Right lung (tissue), 2 donors: ENCODE measurements at regions not wholly inside any gene's neighbourhood (a gene's known extent, or its start where the extent isn't known, plus 50 kb on each side); places are given as distances from the start of the nearest gene placed in this dataset.

Experiments
- DNase-seq, 2 donors: peaks; one replicate each; pipeline ENCODE4 v3.0.0-alpha.2; 2013

DNA sequence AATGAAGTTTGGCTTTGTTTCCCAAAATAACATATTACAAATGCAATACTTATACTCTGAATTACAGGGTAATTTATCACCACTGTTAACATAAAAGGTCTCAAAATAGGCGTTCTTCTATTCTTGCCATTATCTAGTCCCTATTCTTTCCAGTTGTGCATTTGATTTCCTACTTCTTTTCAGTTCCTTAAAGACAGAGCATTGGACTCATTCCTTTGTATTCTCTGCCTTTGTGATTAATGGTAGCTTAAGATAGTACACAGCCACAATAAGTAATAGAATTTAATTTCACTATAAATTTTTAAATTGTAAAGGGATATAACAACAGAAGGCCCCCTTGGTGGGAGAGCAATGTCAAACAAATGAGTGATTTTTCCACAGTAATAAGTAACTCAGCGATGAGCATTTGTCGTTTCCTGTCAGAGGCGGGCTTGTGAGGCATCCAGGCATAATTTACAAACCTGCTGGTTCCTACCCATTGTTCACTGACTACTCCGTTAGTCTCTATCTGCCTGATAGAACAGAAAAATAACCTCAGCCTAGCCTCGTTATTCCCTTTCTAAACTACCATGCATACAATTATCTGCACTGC is 456.6 kb upstream of the REG3G start:
- no peak for DNase-seq

DNA sequence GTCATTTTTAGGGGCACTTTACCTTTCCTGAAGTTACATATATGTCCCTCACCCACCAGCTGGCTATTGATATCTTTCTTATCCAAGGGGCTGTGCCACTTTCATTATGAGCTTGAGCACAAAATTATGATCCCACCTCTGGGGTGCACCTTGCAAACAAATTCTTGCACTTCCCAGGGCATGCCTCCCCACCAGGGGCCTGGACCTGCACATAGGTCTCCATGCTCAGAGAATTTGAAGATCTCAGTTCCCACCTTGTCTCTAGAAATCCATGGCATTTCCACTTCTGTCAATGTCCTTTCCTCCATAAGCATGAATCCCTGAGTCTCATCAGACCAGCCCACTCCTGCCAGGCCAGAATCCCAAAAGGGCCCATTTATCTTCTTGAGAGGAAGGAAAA is 449.1 kb upstream of the REG3G start:
- DNase-seq = no peak

DNA sequence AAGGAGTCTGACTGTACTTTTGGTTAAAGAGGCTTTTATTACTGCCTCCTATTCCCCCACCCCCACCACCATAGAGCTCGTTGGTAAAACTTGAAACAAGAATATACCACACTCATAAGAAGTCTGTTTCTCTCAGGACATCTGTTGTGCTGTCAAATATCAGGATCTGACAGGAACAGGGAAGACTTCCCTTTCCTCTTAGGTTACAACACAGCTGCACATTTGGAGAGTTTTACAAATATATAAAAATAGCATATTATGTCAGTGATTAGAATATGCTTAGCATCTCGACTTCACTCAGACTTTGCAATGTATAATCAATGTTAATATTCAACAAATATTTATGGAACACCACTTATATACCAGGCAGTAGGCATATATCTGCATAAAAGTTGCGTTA is 439.6 kb upstream of the REG3G start:
- no peak for DNase-seq

DNA sequence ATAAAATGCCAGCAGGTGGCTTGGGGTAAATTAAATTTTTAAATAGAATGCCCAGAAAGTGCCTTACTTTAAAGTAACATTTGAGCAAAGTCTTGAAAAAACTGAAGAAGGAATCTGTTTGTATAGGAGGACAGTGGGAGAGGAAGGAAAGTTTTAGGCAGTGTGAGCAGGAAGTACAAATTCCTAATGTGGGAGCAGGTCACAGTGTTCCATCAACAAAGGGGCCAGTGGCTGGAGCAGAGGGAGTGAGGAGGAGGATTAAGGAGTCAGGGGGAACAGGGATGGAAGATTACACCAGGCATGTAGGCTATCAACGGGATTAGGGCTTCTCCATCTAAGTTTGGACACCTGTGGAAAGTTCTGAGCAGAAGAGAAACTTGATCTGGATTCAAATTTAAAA is 439.2 kb upstream of the REG3G start:
- DNase-seq = no peak

DNA sequence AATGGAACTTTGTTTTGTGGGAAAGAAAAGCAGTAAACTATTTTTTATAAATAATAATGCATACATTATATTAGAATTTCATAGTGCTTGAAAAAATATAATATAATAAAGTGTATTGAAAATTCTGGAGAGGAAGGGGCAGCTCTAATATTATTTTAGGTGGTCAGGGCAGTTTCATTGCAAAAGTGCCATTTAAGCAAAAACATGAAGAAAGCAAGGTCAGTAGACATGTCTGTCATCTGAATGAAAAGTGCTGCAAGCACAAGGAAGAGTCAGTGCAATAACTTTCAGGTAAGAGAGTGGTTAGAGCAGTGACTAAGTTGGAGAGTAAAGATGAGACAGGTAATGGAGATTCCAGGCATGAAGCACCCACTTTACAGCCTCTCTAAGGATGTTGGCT is 435.6 kb upstream of the REG3G start:
- no peak for DNase-seq

DNA sequence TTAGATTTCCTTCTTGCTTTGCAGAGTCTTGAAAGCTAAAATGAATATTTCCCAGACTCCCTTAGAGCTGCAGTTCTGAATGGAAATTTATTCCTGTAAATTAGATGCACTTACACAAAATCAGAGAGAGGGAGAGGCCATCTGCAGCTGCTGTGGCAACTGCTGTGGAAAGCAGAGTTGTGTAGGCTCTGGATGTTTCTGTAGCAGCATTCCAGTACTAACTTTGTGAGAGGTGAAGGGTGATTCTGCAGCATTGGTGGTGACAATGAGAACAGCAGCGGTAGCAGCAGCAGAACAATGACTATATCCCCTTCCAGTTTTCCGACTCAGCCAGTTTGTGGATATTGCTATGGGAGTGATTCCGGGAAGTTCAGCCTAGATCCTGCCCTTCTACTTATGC is 433.0 kb upstream of the REG3G start:
- DNase-seq = no peak

DNA sequence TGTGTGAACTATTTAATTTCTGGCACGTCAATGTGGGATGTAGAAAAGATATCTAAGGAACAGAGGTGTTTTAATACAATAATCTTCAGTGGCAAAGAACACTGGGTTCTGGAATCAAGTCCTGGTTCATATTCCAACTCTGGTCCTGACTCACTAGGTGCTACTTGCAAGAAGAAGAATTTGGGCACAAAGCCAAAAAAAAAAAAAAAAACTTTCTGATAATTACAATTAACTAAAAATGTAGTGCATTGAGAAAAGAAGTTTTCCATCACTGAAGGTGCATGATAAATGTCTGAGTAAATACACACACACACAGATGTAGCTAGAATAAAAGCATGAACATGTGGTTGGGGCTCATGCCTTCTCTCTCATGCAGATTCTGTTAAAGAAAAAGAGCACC is 424.4 kb upstream of the REG3G start:
- no peak for DNase-seq

DNA sequence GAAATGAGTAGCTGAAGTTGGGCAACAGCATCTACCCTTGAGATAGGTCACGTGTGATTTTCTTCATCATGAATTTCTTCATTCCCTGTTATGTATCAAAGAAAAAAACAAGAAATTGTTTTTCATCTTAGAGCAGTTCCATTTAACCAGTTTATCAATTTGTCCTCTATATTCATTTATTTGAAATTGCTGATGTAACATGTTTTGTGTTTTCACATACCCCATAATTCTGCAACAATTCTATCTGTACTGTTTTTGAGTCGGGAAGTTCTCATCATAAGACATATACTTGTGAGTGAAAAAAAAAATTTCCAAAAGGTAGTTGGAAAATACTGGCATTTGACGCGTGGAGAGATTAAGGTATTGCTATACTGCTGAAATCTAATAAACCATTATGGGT is 422.6 kb upstream of the REG3G start:
- DNase-seq = no peak

DNA sequence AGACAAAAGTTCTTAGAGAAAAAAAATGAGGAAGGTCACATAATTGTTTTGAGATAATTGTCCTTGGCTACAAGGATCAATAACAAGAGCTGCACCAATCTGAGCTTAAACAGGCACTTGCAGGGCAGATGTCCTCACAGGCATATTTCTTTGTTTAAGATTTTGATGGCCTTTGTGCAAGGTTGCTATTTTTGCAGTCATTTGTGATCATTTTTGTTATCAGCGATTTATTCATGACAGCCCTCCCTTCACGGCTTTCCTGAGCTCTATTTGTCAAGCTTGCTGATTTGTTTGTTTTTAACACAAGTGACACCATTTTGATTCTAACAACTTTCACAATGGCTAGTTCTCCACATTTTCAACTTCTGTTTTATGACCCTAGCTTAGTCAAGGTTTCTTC is 418.6 kb upstream of the REG3G start:
- no peak for DNase-seq

DNA sequence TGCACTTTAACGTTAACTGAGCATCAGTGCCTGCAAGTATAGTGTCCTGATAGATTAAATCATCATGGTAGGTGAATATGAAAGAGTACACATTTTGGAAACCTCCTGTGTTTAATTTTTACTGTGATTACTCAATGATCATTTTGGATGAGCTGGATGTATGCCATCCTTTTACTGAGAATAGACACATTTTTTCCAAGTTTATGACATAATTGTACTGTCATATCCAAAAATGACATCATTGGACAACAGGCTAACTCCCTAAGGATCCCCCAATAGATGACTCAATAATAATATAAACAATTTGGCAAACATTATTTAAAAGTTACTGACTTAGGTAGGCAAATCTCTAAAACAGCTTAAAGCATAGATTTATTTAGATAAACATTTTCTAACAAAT is 410.8 kb upstream of the REG3G start:
- no peak for DNase-seq

DNA sequence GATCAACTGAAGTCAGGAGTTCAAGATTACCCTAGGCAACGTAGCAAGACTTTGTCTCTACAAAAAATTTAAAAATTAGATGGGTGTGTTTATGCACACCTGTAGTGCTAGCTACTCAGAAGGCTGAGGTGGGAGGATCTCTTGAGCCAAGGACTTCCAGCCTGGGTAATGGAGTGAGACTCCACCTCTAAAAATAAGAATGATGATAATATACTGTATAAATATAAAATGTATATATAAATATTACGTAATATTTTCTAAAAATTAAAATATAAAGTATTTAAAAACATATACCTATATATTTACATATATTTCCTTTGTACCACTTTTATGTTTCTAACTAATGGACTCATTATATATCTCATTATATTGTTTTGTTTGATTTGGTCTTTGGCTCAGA is 409.5 kb upstream of the REG3G start:
- no peak for DNase-seq

DNA sequence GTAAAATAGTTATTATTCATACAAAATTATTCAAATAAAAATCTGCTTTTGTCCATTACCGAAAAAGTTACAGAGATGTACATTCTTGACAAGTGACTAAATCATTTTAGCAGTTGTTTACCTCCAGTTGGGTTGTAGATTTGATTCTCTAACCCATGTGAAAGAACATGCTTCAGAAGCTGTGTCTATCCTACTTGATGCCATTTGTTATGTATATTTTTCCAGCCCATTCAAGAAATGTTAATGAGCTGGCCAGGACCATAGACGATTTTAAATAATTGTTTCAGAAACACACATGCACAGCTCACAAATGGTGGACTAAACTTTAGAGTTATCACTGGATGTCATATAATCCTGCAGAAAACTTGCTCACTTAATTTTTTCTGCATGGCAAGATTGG is 391.1 kb upstream of the REG3G start:
- no peak for DNase-seq

DNA sequence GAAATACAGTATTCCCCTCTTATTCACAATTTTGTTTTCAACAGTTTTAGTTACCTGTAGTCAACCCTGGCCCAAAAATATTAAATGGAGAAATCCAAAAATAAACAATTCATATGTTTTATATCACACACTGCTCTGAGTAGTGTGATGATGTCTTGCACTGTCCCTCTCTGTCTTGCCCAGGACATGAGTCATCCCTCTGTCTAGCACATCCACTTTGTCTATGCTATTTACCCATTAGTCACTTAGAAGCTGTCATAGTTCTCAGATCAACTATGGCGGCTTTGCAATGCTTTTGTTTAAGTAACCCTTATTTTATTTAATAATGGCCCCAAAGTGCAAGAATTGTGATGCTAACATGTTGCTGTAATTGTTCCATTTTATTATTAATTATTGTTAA is 380.6 kb upstream of the REG3G start:
- no peak for DNase-seq

DNA sequence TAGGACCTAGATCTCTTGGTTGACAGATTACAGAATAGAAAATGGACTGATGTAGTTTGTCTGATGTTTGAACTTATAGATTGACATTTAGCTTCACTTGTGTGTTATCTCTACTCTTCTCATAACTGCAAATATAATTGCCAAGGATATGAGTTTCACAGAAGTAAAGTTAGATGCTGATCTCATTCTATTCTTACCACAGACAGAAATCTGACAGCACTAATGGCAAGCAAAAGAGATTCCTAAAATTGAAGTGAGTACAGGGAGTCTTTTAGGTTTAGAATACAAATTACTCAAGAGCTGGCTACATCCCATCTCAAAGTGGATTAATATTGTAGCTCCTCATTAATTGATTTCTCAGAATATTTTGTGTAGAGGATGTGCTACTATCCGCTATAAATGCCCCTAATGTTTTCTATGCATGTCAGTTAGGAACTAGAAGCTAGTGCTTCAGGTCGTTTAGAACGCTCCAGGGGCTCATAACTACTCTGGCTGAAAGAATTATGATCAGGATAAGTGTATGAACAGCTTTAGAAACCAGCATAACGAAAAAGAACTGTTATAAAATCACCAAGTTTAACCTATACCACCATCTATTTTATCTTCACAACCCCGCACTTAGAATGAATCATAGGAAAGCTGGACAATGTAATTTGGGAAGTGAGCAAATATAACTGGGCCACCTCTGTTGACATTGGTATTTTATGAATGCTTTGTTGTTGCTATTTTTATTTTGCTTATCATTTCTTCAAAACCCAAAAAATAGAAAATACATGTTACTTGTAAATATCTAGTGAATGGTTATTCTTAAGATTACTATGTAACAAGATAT is 378.8 kb upstream of the REG3G start:
- no peak for DNase-seq

DNA sequence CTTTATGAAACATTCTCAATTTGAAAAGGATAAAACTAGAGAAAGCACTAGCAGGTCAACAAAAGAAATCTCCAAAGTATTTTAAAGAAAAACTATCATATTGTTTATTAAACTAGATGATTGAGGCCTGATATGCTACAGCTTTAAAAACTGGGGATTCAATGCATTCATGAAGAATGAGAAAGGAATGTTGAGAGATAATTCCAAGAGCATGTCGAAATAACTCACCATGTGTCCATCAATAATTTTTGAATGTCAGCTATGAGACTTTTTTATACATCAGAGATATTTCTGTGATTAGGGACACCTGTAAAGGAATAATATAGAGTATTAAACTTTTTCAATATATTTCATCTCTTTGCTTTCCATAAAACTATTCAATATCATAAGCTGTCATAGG is 376.9 kb upstream of the REG3G start:
- DNase-seq = no peak

DNA sequence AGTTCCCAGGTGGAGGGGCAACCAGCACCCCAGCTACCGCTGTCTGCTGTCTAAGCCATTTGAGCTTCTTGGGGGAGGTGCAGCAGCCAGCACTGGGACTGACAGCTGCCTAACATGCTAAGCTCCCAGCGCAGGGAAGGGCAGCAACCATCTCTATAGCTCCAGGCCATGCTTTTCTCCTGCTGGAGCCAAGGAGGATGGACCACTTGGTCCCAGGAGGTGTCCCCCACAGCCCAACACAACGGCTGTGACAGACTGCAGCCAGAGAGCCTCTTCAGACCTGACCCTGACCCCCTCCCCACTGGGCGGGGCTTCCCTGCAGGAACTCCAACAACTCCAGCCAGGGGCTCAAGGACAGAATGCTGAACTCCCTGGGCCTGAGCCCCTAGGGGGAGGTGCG is 370.6 kb upstream of the REG3G start:
- no peak for DNase-seq

DNA sequence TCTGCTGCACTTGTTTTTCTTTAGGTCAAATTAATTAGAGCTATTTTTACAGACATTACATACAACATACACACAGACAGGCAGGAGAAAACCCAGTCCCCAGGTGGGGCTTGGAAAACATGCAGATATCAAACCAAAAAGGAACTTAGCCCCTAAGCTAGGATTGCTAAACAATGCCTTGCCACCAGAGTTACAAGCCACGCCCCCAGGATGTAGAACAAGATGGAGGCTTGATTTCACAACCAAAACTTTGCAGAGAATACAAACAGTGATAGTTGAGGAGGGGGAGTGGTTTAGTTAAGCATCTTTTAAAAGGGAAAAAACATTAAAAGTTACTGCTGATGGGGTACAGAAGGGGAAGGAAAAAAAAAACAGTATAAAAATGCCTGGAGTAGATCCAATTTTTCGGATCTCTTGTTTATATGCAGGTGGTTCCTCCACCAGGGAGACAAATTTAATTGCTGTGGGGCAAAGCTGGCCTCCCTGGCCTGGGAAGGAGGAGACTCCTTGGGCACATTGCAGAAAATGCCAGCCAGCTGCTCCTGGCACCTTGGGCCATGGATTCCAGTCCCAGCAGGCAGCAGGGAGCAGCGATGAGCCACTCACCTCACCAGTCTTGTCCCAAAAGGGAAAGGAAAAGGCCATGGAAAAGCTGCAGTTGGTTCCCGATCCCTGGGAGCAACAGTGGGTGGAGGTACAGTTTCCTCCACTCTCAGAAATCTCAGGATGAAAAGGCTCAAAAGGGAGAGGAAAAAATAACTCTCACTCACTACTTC is 348.4 kb upstream of the REG3G start:
- DNase-seq = no peak

DNA sequence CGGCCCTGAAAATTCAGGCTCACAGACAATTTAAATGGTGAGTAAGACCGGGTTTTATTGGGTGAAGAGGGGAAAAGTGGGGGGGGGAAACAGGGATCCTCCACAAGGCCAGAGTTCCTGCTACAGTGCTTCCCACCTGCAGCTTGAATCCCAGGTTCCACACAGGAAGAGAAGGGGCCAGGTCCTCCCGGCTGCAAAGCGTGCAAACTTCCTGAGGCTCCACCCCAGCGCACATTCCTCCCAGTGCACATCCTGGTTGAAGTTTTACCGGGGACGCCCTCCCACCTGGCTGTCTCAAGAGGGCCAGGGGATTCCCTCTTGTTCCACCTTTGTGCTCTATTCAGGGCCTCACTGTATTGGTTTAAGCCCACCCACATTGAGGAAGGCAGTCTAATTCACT is 347.7 kb upstream of the REG3G start:
- DNase-seq = no peak

DNA sequence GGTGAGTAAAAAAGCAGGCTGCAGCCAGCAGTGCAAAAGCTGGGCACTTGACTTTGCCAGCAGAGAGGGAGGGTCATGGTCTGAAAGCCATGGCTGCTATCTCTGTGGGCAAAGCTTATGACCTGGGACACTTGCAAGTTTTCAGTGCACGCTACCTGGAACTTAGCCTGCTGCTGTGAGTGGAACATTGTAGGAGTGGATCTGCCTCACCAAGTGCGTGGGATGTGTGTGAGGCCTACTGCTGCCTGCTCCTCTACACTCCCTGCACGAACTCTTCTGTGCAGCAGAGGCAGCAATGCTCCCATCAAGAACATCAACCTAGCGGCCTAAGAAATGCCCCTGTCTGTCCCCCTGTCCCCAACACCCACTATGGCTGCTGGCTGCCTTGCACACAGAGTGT is 344.1 kb upstream of the REG3G start:
- no peak for DNase-seq

DNA sequence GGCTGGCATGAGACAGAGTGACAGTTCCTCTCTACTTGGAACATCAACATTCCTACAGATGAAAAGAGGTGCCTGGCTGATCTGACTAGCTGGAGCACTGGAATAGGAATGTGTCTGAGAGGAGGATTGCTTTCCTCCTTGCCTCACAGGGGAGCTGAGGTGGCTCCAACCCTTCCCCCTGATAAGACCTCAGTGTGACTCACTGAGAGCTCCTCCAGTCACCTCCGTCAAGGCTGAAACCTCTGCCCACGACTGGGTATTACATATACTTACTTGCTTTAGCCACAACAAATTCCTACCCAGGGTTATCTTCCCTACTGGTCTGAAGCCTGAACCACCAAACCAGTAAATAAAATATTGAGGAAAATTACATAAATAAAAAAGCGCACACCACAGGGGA is 342.7 kb upstream of the REG3G start:
- DNase-seq = no peak

DNA sequence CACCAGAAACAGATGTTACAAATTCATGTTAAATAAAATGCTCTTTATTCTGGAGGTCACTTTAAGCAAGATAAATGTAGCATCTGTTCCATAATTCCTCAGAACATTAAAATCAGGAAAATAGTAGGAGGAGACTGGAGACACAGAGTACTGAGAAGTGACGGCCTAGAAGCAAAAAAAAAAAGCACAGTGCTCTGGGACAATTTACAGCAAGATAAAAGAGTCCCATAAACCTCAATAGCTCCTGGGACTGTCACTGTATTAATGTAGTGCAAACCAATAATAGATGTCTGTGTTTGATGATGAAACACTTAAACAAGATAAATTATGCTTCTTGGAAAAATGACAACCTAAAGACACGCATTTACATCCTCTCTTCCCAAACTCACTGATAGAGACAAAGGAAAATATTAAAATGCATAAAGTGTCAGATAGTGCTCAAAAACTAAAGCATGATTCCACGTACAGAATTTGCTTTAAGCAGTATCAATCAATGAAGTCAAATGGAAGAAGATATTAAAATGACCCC is 338.8 kb upstream of the REG3G start:
- no peak for DNase-seq

DNA sequence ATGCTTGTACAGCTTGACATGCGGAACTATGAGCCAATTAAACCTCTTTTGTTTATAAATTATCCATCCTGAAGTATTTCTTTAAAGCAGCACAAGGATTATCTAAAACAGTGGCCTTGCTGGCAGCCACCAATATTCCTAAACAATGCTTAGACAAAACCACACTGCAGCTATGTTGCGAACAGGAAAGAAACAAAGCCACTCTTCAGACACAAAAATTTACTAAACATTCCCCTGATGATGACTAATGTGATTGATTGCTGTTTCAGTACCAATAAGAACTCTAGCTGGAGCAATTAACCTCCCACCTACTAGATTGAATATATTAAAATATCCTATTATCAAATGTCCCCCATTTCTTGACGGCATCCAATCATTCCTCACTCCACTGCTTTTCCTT is 325.8 kb upstream of the REG3G start:
- DNase-seq = no peak

DNA sequence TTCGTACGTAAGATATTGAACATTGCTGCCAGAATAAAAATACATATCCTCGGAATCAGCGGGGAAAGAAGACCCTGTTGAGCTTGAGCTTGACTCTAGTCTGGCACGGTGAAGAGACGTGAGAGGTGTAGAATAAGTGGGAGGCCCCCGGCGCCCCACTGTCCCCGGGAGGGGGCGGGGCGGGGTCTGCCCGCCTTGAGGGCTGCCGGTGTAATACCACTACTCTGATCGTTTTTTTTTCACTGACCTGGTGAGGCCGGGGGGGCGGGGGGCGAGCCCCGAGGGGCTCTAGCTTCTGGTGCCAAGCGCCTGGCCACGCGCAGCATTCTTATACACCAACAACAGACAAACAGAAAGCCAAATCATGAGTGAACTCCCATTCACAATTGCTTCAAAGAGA is 324.0 kb upstream of the REG3G start:
- no peak for DNase-seq
